HG03342 (cell line): ENCODE measurements at regions not wholly inside any gene's neighbourhood (a gene's known extent, or its start where the extent isn't known, plus 50 kb on each side); places are given as distances from the start of the nearest gene placed in this dataset.
"Not testable (repeated sequence)": the region's sequence is repeated elsewhere in the genome, so short reads cannot be mapped to it uniquely, and the experiment has no call there.

Source experiments
- ATAC-seq: cut with Tn5 transposase; IDR thresholded peaks from one replicate; pipeline ENCODE4 v1.9.1; 2021; ENCODE audit warnings: mild to moderate bottlenecking, moderate library complexity; ENCODE audit not compliant: unreplicated experiment

DNA sequence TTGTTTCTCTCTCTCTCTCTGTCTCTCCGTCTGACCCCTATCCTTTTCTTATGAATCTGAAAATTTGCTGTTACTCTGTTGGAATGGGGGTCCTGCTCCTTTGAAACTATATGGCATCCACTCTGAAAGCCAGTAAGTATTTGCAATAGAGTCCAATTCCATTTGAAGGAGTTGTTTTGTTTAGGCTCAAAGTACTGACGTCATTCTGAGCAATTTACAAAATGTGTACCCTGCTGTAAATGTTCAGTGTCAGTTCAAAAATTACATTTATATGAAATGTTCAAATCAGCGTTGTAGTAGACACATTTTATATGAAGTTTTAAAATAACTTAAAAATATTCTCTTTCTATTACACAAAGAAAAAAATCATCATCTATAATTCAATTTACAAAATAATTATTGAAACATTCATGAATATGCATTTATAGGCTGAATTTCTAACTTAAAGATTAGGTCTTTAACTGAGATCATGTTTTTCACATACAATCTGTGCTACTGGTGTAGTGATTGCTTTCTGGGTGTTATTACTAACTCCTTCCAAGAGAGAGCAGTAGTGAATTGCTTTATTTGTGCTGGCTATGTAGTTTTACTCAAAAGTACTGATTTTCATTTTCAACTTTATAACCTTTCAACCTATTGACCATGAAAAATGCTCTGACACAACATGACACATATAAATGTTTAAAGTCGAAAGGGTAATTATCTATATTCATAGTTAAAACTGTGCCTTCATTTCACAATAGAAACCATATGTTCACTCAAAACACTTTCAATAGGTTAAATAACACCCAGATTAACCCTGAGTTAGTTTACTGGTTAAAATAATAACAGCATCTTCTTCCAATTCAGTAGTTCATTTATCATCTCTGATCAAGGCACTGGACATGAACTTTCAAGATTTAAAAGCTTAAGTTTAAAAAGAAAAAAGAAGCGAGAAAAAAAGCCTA lies 253.1 kb upstream of the ADGRL4 start:
- no peak for ATAC-seq

DNA sequence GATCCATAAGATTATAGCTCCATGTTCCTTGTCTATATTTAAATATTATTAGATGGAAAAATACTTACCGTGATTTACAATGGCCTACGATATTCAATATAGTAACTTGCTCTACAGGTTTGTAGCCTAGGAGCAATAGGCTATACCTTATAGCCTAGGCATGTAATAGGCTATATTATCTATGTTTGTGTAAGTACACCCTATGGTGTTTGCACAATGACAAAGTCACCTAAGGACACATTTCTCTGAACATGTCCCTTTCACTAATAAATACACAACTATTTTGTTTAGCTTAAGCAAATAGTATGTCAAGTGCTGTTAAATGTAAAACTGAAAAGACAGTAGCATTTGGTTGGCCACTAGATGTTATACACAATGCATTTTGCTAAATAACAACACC lies 248.9 kb upstream of the ADGRL4 start:
- ATAC-seq, result no peak

DNA sequence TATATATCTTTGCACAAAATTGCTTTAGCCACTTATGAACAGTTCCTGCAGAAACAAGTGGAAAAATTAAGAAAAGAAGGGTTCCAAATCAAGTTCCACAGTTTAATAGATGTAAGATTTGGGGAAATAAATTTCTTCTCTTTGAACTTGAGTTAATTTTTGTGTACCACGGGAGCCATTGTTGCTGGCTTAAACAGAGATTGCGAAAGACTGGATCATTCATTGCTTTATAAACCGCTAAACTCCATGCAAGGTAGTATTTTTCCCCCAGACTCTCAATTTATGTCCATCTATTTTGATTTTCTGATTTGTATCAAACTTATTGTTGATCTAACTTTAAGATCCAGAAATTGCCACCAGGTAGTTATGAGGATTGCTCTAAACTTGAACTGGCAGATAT lies 246.1 kb upstream of the ADGRL4 start:
- ATAC-seq, result no peak

DNA sequence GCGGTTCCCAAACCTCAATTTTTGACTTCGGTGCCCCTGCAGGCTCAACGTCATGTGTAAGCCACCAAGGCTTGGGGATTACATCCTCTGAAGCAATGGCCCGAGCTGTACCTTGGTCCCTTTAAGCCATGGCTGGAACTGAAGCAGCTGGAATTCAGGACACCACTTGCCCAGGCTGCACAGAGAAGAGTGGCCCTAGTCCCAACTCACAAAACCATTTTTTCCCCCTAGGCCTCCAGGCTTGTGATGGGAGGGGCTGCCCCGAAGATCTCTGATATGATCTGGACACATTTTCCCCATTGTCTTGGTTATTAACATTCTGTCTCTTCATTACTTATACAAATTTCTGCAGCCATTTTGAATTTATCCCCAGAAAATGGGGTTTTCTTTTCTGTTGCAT lies 233.3 kb upstream of the ADGRL4 start:
- ATAC-seq, result no peak

DNA sequence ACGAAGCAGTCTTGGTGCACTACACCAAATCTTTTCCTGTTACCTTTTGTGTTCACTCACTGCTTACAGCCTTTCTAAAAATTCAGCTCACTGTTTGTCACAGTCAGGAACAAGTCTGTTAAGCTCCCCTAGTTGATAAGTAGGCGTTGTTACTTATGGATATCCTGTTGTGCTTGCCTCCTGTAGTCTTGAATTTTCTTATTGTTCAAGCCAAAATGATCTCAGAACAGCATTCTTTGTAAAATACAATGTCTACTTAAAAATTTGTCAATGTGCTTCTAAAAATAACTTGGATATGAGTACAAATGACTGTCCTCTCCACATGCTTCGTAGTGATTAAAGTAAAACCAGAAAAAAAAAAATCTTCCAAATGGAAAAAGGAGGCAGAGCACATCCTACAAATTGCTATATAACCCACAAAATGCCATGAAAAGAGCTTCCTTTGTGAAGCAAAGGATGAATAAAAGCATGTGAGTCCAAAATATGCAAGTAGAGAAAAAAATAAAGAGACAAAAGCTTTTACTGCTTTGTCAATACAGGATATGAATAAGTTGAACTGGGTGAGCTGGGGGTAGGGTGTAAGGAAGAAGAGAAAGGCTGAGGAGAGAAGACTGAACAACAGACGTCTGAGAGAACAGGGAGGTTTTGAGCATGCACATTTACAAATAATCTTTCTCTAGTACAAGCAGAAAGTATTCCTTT lies 228.9 kb upstream of the ADGRL4 start:
- no peak for ATAC-seq

DNA sequence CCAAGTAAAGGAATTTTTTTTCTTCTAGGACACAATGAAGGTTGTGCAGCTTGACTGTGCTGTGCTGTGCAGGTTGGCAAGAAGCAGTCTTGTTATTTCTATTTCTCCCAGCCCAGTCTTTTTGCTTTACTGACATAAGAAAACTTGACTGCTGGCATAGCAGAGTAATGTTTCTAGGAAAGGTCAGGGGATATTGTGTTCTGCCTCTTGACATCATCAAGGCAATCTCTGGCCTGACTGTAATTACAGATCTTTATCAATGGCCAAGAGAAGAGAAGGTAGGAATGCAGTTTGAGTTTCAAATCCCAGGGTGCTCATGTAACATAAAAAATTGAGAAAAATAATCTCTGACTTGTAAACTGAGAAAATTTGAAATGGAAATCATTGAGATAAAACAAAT lies 226.3 kb upstream of the ADGRL4 start:
- ATAC-seq, result no peak

DNA sequence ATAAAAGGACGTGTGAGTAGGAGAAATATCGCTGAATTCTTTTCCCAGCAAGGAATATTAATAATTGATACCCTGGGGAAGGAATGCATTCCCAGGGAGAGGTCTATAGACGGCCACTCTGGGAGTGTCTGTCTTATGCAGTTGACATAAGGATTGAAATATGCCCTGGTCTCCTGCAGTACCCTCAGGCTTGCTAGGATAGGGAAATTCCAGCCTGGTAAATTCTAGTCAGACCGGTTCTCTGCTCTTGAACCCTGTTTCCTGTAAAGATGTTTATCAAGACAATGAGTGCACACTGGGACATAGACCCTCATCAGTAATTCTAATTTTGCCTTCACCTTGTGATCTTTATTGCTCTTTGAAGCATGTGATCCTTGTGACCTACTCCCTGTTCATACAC lies 224.2 kb upstream of the ADGRL4 start:
- ATAC-seq, result not testable (repeated sequence)

DNA sequence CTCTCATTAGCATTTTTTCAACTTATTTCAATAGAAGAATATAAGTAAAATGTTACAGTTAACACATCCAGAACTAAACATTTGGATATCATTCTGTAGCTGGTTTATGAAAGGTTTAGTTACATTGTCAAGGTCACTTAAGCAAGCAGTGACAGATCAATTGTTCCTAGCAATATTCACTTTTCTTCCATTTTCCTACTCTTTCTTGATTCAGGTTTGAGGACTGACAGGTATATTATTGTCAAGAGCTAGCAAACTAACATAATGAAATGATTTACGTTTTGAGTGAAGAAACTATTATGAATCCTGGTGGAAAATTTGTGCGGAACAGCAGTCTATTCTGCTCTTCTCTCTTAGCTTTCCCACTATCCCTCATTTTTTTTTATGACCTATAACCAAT lies 220.4 kb upstream of the ADGRL4 start:
- no peak for ATAC-seq

DNA sequence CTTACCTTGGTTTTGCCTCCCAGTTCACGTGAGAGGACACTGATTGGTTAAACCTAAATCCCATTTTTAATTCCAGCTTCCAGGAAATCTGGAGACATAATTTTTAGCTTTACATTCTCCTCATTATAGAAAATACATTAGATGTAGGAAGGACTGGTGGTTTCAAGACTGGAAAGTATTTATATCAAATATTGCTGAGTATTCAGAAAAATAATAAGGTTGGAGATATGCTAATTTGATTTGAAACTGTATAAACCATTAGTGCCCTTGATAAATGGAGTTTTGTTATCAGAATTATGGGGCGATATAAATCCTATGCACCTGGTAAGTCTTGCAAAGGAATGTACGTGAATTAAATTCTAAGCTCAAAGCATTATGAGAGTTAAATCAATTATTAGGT lies 218.0 kb upstream of the ADGRL4 start:
- no peak for ATAC-seq

DNA sequence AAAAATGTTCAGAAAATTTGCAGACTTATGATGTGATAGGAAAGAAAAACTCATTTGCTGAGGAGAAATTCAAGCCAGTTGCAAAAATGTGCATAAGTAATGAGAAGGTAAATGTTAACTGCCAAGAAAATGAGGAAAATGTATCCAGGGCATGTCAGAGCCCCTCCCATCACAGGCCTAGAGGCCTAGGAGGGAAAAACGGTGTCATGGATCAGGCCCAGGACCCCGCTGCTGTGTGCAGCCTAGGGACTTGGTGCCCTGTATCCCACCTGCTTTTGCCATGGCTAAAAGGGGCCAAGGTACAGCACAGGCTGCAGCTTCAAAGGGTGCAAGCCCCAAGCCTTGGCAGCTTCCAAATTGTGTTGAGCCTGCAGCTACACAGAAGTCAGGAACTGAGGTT lies 214.0 kb upstream of the ADGRL4 start:
- ATAC-seq, result no peak

DNA sequence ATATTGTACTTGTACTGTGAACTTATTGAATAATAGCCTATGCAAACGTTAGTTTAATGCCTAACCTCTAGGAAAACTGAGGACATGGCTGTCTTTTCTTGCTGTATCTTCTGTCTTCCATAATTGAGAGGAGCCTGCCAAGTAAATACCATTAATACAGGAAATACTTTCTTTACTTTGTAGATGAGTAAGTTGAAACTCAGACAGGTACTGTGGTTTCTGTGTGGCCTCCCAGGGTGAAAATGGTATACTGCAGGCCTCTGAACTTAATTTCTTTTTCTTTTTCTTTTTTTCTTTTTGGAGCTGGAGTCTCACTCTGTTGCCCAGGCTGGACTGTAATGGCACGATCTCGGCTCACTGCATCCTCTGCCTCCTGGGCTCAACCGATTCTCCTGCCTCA lies 208.8 kb upstream of the ADGRL4 start:
- no peak for ATAC-seq

DNA sequence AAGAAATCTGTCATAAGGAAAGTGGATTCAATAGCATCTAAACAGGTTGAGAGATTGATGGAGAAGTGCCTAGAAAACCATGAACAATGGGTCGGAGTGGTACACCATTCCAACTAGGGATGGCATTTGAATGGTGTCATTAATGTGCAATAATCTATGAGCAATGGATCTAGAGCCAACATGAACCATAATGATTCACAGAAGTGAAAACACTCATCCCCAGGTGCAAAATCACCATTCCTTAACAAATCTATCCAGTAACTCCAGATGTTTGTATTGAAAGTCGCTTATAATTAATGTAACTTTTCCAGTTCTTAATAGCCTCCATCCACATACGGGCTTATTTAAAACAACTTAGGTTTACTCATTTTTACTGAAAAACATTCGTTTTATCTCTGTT lies 201.3 kb upstream of the ADGRL4 start:
- no peak for ATAC-seq

DNA sequence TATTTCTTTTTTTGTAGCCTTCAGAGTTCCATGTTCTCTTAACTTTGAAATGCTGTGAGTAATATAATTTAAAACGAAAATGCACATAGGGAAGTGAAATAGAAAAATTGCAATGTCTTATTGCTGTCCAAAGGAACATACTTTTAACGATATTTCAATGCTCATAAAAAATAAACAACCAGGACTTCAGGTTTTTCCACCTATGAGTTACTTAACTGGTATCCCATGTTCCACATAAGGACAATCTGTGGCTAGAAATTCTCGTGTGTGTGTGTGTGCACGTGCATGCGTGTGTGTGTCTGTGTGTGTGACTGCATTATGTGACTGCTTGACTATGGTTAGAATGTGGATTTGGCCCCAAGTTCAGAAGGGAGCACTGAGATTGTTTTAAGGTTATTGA lies 200.8 kb upstream of the ADGRL4 start:
- no peak for ATAC-seq

DNA sequence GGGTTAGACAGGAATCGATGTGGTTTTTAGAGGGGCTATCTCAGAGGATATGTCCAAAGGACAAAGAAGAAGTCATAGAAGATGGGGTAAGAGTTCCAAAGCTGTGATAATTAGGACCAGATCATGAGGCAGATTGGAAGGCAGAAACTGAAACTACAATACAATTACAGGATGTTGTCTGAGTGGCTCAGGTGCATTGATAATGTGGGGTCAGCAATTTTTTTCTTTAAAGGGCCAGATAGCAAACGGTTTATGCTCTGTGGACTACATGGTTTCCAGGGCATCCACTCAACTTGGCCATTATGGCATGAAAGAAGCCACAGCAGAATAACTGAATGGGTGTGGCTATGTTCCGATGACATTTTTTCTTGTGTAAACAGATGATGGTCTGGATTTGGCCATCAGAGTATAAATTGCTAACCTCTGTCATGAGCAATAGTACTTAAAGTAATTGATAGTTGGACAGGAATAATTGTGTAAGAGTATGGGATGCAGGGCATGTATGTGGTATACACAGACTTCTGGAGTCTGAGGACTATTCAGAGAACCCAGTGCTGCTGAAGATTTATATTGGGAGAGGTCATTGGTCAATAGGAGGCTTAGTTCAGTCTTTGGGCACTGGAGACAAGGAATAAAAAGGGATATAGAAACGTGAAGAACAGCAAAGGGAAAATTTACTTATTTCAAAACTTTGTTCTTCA lies 198.4 kb upstream of the ADGRL4 start:
- ATAC-seq, result no peak

DNA sequence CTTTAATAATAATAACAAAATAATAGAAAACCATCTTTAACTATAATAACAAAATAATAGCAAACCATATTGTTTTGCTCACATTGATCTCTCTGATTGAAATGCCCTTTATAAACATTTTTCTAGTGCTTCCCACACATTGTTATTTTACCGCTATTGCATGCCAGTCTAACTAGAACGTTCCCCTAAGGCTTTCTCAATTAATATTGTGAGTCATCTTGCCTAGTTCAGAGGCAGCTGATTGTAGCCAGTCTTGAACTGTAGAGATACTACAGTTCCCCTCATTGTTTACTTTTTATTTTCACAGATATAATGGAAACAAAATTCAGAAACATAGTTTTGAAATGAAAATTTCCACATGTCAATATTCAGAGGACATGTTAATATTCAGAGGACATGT lies 192.3 kb upstream of the ADGRL4 start:
- ATAC-seq, result no peak

DNA sequence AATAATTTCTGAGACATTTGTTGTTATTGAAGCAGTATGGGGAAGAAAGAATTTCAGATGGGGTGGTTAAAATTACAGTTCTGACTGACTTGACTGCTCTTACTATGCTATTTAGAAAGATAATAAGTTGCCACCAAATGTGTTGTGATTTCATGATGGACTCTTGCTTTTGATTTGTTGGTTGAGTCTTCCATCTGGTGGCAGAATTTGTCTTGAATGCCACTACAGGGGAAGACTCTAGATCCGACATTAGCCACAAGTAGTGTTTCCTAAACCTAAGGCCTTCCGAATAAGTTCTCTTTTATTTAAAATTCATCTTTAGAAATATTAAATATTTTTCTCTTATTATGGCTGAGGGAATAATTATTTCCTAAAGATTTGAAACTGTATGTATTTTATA lies 190.9 kb upstream of the ADGRL4 start:
- no peak for ATAC-seq

DNA sequence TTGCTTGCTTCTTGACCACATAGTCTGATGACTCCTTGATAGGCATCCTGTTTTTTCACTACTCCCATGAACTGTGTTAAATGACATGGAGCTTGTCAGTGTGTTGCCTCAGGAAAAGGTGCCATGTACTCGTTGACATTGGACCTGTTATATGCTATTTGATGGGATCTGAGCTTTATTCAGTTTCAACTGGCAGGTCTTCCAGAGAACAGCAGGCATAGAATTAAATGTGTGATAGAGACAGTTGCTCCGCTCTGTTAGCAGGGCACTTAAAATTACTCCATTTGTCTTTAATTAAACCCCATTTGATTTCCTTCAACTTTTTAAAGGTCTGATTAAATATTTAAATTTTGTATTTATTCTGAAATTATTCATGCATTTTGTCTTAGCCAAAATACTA lies 189.7 kb upstream of the ADGRL4 start:
- ATAC-seq, result no peak

DNA sequence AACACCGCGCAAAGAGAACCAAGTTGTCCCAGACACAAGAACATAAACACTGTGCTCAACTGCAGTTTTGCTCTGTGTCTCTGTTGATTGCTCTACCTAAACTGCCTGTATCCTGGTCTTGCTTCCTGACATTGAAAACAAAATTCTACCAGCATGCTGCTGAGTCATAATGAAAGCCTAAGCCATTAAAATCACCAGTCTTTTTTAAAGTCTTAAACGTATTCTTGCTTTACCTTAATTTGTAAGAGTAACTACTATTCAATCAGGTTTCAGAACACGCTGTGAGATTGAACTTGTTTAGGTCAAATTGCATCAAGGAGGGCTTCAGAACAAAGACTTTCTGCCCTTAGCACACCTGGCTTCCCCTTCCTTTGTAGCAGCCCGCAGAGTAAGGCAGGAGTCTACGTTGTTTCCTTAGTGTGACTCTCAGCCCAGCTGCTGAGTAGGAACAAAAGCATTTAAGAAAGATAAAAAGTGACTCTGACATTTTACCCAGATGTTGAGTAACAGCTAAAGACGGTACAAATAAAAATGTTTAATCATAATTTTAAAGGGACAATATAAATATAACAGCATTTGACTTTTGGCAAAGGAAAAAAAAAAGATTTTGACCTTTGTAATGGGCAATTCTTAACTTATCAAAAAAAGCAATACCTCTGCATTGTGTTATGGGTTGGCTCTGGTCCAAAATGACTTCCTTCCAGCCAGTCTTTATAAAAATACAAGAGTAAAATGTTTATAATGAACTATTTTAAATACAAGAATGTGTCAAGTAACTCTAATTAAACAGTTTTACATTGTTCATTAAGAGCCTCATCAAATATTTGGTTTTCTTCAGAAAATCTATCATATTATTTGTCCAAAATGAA lies 186.9 kb upstream of the ADGRL4 start:
- ATAC-seq, result peak; percentile 42

DNA sequence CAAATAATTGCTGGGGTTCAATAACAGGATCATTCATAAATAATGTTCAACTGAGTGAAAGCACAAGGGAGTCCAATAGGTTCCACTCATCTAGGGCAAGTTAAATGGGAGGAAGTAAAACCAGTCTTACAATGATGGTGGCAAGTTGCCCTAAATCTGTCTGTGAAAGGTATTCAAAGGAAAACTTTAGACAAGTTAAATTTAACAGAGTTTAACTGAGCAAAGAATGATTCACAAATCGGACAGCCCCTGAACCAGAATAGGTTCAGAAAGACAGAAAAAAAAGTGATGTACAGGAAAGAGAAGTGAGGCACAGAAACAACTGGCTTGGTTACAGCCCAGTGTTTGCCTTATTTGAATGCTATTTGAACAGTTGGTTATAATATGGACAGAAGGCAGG lies 183.5 kb upstream of the ADGRL4 start:
- peak; percentile 44 for ATAC-seq

DNA sequence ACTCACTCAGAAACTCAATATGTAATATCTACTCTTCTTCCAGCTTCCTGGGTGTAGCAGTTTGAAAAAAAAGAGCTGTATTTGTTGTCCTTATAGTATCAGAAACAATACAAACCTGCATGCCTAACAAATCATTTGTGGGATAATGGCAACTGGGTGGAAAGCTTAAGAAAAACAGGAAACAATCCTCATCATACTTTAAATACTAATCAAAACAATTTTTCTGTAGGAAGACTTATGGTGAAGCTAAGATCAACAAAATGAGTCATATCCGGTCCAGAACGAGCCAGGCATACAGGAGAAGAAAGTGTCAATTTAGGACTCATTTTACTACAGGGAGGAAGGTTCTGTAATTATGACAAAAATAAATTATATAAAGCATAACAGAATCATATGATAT lies 181.8 kb upstream of the ADGRL4 start:
- ATAC-seq, result no peak

DNA sequence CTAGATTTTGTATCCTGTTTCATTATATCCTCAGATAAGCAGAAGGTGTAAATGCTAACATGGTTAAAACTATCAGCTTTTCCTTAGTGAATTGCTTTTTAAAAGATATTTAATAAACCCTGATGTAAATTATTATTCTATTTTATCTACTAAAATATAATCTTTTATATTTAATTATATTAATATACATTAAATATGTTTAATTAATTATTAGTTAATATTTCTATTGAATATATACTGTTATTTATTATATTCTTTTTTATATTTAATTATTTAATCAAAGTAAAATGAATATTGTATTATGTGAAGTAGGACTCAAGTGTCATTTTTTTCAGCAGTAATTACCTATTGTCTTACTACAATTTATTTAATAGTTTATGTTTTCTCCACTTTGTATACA lies 179.7 kb upstream of the ADGRL4 start:
- ATAC-seq, result no peak
